ENCODE measurements at regions not wholly inside any gene's neighbourhood (a gene's known extent, or its start where the extent isn't known, plus 50 kb on each side); places are given as distances from the start of the nearest gene placed in this dataset.

DNA sequence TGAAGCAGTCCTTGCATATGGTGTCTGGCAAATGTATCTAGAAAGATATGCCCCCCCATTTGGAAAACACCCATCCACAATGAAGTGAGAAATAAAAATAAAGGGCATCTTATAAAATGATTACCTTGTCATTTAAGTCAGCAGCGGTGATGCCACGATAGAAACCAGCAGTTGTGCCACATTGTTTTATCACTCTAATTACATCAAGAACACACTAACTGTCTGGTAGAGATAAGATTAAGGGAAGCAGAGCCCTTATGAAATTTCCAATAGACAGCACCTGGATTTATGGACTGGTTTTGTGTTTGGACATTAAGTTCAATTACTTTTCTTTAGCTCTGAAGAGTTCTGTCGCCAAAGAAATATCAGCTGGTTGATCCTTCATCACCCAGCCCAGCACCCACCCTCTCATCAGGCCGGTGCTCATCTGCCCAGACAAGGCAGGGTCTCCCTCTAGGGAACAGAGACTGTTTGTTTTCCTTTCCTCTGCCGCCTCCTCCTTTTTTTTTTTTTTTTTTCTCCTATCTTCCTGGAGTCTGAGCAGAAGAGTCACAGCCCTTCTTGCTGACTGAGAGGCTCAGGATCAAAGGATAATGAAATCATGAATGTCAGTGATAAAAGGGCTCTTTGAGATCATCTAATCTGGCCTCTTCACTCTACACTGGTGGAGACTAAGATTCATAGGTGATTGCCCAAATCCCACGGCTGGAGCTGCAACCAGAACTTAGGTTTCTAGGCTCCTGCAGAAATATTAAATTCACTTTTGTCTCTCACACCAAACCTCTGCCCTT lies 464.1 kb downstream of the NTRK3 start:
- TF ChIP-seq BHLHE40 (IDR thresholded peaks at IDR 0.05; ENCODE audit: borderline replicate concordance) = no peak
- TF ChIP-seq ZNF384 (IDR thresholded peaks at IDR 0.05) = no peak
- no peak for TF ChIP-seq SP1 (IDR thresholded peaks at IDR 0.05)
- TF ChIP-seq, protein P1, sequence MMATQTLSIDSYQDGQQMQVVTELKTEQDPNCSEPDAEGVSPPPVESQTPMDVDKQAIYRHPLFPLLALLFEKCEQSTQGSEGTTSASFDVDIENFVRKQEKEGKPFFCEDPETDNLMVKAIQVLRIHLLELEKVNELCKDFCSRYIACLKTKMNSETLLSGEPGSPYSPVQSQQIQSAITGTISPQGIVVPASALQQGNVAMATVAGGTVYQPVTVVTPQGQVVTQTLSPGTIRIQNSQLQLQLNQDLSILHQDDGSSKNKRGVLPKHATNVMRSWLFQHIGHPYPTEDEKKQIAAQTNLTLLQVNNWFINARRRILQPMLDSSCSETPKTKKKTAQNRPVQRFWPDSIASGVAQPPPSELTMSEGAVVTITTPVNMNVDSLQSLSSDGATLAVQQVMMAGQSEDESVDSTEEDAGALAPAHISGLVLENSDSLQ (IDR thresholded peaks at IDR 0.05) = no peak
- no peak for TF ChIP-seq ELF4 (IDR thresholded peaks at IDR 0.05)
- no peak for TF ChIP-seq SUZ12 (IDR thresholded peaks at IDR 0.05)
- TF ChIP-seq FOXA1 (IDR thresholded peaks at IDR 0.05) = no peak
